ENCODE measurements at regions not wholly inside any gene's neighbourhood (a gene's known extent, or its start where the extent isn't known, plus 50 kb on each side); places are given as distances from the start of the nearest gene placed in this dataset.

- H3K4me3 ChIP-seq (ENCODE audit: low read depth, low read length) = no peak overlapping the region
- no peak for DNase-seq (ENCODE audit: low read depth)
- H3K27me3 ChIP-seq (ENCODE audit: control insufficient read depth, insufficient read depth, low read length) = no peaks in the 10 kb centered on the region; the same call in 1 of the 2 replicates
- CTCF ChIA-PET = interaction anchor here (1.1 to 3.3 kb wide), 5 partner anchors 14 to 189 kb away, joined by 3 to 21 read pairs (median 4); no protein-coding TSS in a partner anchor
- POLR2A ChIA-PET = no interaction called here
- no peak for TF ChIP-seq CTCF (IDR thresholded peaks at IDR 0.05; ENCODE audit: insufficient read depth, low read depth, low read length)
- H3K36me3 ChIP-seq (ENCODE audit: control insufficient read depth, insufficient read depth, low read length) = no peaks in the 10 kb centered on the region
Observed at GRCh38 chr13:24006520-24007248, 109.4 kb upstream of the C1QTNF9B start.

- no peak for TF ChIP-seq CTCF (IDR thresholded peaks at IDR 0.05; ENCODE audit: insufficient read depth, low read depth, low read length)
- H3K4me3 ChIP-seq (ENCODE audit: low read depth, low read length) = no peak overlapping the region
- DNase-seq (ENCODE audit: low read depth) = no peak
- no peaks in the 10 kb centered on the region for H3K36me3 ChIP-seq (ENCODE audit: control insufficient read depth, insufficient read depth, low read length)
- no peaks in the 10 kb centered on the region; the same call in 1 of the 2 replicates for H3K27me3 ChIP-seq (ENCODE audit: control insufficient read depth, insufficient read depth, low read length)
- CTCF ChIA-PET = interaction anchor here (0.7 to 3.3 kb wide), 7 partner anchors 10 to 221 kb away, joined by 3 to 21 read pairs (median 3); no protein-coding TSS in a partner anchor
- POLR2A ChIA-PET = no interaction called here
Observed at GRCh38 chr13:24007979-24008620, 110.8 kb upstream of the C1QTNF9B start.

GRCh38 chr13:24008679-24009078 lies 111.4 kb upstream of the C1QTNF9B start:
- no peak overlapping the region for H3K4me3 ChIP-seq (ENCODE audit: low read depth, low read length)
- ChIA-PET POLR2A (no interaction called here), CTCF (interaction anchor here (0.7 to 3.3 kb wide), 5 partner anchors 11 to 221 kb away, joined by 3 to 21 read pairs (median 3); no protein-coding TSS in a partner anchor)
- no peak for DNase-seq (ENCODE audit: low read depth)
- no peaks in the 10 kb centered on the region for H3K36me3 ChIP-seq (ENCODE audit: control insufficient read depth, insufficient read depth, low read length)
- no peak for TF ChIP-seq CTCF (IDR thresholded peaks at IDR 0.05; ENCODE audit: insufficient read depth, low read depth, low read length)
- no peaks in the 10 kb centered on the region; the same call in 1 of the 2 replicates for H3K27me3 ChIP-seq (ENCODE audit: control insufficient read depth, insufficient read depth, low read length)

GRCh38 chr13:24011266-24011665 lies 114.0 kb upstream of the C1QTNF9B start:
- CTCF ChIA-PET = no interaction called here
- TF ChIP-seq CTCF (IDR thresholded peaks at IDR 0.05; ENCODE audit: insufficient read depth, low read depth, low read length) = no peak
- Histone ChIP-seq H3K27me3 (ENCODE audit: control insufficient read depth, insufficient read depth, low read length) (no peaks in the 10 kb centered on the region; the same call in 1 of the 2 replicates), H3K36me3 (ENCODE audit: control insufficient read depth, insufficient read depth, low read length) (no peaks in the 10 kb centered on the region), H3K4me3 (ENCODE audit: low read depth, low read length) (no peak overlapping the region)
- POLR2A ChIA-PET = no interaction called here
- no peak for DNase-seq (ENCODE audit: low read depth)

GRCh38 chr13:24012648-24013047 lies 115.3 kb upstream of the C1QTNF9B start:
- POLR2A ChIA-PET = no interaction called here
- no peaks in the 10 kb centered on the region for H3K36me3 ChIP-seq (ENCODE audit: control insufficient read depth, insufficient read depth, low read length)
- no peak for DNase-seq (ENCODE audit: low read depth)
- CTCF ChIA-PET = interaction anchor here (0.6 to 0.9 kb wide), 3 partner anchors 10 to 210 kb away, joined by 3 read pairs; no protein-coding TSS in a partner anchor
- no peak overlapping the region for H3K4me3 ChIP-seq (ENCODE audit: low read depth, low read length)
- H3K27me3 ChIP-seq (ENCODE audit: control insufficient read depth, insufficient read depth, low read length) = no peaks in the 10 kb centered on the region; the same call in 1 of the 2 replicates
- TF ChIP-seq CTCF (IDR thresholded peaks at IDR 0.05; ENCODE audit: insufficient read depth, low read depth, low read length) = no peak

Measured in BJ (cell line).